GM19328 (cell line): ENCODE measurements at regions not wholly inside any gene's neighbourhood (a gene's known extent, or its start where the extent isn't known, plus 50 kb on each side); places are given as distances from the start of the nearest gene placed in this dataset.

ENCODE experiments used
- ATAC-seq: cut with Tn5 transposase; IDR thresholded peaks from one replicate; pipeline ENCODE4 v1.9.1; 2021; ENCODE audit warnings: mild to moderate bottlenecking, moderate library complexity; ENCODE audit not compliant: unreplicated experiment

DNA sequence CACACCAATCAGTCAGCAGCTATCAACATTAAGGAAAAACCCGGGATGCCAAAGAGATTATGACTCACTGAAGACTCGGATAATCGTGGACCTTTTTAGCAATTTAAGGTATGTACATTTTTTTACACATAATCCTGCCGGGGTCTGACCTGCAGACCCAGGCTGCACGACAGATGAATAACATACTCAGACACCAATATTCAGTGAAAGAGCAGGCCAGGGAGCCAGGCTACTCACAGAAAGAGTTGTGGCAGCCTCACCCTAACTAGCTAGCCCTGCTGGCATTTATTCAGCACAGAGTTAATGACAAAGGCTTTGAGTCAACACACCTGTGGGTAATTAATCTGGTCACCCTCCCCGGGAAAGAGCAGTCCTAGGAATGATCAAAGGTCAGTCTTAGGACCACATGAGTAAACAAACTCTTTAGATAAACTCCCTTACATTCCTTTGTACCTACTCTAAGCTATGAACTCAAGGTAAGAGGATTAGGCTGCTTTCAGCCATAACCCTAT is 727.5 kb downstream of the TBL1XR1 start:
- no peak for ATAC-seq

GRCh38 chr3:176463610-176464009 is 733.7 kb downstream of the TBL1XR1 start:
- no peak for ATAC-seq

DNA sequence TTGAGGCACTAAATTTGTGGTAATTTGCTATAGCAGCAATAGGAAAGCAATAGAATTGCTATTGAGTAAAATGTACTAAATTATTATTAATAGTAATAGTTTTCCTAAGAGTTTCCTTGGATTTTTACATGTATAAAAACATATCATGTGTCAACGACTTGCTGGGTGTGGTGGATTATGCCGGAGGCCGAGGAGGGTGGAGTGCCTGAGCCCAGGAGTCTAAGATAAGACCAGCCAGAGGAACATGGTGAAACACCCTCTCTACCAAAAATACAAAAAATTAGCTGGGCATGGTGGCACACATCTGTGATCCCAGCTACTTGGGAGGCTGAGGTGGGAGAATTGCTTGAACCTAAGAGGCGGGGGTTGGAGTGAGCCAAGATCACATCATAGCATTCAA is 749.9 kb downstream of the TBL1XR1 start:
- no peak for ATAC-seq

DNA sequence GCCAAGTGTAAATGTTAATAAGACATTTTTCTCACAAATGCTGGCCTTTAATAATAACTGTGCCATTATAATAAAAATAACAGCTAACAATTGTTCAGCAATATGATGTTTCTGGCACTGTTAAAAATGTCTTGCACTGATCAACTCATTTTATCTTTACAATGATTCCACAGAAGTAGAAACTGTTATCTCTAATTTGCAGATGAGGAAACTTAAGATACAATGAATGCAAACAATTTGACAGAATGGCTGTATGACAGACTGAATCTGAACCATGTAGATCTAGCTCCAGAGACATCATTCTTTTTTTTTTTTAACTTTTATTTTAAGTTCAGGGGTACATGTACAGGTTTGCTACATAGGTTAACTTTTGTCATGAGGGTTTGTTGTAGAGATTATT is 755.0 kb downstream of the TBL1XR1 start:
- ATAC-seq = no peak

DNA sequence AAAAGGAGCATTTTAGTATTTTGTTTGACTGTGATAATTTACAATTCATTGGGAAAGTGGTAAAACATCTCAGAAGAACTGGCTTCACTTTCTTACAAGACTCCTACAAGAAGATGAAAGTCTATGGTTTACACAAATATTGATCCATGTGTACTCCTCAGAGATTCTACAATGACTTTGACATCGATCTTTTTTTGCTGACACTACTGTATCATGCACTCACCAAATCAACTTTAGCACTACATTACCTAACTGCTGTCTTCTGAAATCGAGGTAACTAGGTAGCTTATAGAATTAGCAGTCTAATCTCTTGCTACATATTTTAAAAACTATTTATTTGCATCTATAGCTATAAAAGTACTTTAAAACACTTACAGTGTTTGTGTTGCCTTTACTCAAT is 757.6 kb downstream of the TBL1XR1 start:
- ATAC-seq = no peak

- ATAC-seq = no peak
These were observed 765.3 kb downstream of the TBL1XR1 start for GRCh38 chr3:176431991-176432390.

DNA sequence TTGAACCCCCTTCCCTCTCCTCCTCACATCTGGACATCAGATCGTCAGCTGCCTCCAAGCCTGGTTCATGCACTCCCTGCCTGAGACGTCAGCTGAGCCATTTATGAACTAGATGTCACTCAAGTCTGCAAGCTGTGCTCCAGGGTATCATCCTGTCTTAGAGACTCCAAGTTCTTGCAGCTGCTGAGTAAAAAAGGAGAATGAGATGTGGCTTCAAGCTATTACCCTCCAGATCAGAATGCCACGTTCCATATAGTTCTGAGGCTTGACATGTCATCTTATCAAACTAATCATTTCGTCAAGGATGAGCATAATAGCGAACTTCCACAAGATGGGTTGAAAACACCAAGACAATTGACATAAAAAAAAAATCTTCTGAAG is 766.3 kb downstream of the TBL1XR1 start:
- ATAC-seq = no peak

GRCh38 chr3:176430244-176431037 is 766.8 kb downstream of the TBL1XR1 start:
- ATAC-seq = no peak

GRCh38 chr3:176428552-176428951 is 768.7 kb downstream of the TBL1XR1 start:
- ATAC-seq = no peak

- no peak for ATAC-seq
These were observed 770.9 kb downstream of the TBL1XR1 start for GRCh38 chr3:176426371-176426770.

DNA sequence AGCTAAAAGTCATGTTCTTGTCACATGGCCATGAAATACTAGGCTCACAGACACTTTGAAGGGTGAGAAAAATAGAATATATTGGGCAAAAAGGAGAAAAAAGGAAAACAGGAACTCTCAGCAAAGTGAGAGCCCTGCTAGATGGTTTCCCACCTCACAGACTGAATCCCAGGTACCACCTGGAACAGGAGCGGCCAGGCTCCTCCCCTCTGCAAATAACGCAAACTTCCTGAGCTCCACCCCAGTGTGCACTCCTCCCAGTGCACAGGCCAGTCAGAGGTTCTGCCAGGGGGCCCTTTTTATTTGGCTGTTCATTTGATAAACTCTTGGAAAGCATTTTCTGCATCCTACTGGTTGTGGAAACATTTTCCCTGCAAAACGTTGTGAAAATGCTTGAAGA is 780.4 kb downstream of the TBL1XR1 start:
- no peak for ATAC-seq

DNA sequence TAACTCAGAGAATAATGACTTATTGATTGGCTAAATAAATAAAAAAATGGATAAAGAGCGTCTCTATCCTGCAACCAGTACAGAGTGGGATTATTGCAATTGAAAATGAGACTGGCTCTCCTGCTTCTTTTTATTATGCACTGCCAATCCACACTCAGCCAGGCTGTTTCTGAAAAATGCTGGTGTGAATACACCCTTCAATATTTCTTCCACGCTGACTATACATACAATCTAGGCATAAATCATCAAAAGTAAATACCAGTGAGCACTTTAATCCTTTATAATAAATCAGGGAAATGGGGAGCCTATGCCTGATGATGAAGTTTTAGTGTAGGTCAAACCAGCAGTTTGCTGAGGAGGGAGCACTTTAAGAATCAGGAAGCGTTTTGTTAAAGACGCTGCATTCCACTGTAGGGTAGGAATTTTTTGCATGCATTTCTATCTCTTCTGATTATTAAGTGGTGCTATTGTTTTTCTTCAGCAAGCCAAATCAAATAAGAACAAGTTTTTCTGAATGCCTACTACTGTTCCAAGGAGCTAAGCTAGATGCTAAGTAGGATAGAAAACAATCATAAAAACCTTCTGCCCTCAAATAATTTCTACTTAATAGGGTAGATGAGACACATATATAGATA is 781.5 kb downstream of the TBL1XR1 start:
- ATAC-seq = no peak

DNA sequence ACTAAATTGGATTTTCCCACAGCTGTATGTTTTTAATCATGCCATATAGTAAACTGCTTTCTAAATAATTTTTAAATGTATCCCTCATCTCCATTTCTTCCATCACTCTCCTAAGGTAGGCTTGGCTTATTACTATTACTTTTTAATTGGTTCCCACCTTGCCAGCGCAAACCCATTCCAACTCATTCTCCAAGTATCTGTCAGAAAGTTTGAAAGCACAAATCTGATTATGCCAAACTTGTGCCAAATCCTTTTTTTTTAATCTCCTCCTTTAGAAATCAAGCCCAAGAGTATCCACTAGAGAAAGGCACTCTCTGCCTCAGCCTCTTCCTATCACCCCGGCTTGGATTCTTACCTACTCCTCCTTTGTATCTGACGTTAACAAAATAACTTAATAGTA is 784.5 kb downstream of the TBL1XR1 start:
- no peak for ATAC-seq

DNA sequence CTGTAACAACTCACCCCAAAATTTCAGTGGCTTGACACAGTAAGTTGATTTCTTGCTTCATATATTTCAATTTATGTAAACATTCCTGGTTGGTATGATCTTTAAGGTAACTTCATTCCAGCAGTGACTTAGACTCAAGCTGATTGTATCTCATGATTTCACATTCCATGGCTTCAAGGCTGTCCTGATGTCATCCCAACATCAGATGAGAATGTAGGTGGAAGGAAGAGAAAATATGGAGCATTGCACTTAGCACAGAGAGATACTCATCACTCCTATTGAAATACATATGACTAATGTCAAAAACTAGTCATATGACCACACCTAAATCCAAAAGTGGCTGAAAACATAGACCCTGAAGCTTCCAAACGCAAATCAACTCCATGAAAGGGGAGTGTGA is 793.8 kb downstream of the TBL1XR1 start:
- no peak for ATAC-seq

- ATAC-seq = no peak
These were observed 796.1 kb downstream of the TBL1XR1 start for GRCh38 chr3:176401211-176401610.

DNA sequence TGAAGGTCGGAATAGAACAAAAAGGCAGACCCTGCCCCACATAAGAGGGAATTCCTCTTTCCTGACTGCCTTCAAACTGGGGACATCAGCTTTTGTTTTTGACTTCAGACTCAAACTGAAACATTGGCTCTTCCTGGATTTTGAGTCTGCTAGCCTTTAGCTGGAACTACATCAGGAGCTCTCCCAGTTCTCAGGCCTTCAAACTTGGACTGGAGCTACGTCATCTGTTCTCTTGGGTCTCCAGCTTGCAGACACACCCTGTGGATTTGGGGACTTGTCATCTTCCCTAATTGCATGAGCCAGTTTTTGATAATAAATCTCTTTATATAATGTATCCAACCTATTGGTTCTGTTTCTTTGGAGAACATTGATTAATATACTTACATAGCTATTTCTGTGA is 798.1 kb downstream of the TBL1XR1 start:
- ATAC-seq = no peak

DNA sequence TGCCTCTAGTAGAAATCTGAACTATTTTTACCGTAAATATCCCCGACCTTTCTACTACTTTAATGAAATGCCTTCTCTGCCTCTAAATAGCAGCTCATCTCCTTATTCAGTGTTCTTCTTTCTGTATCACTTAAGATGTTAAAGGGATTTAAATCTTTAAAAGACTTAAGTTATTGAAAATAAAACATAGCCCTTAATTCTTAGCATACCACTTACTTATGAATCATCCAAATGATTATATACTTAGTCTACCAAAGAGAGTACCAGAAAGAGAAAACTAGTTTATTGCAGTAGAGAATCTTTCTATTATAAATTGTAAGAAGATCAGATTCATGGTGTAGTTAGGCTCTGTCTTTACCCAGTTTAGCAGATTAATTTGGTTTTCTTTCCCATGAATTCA is 802.0 kb downstream of the TBL1XR1 start:
- no peak for ATAC-seq

DNA sequence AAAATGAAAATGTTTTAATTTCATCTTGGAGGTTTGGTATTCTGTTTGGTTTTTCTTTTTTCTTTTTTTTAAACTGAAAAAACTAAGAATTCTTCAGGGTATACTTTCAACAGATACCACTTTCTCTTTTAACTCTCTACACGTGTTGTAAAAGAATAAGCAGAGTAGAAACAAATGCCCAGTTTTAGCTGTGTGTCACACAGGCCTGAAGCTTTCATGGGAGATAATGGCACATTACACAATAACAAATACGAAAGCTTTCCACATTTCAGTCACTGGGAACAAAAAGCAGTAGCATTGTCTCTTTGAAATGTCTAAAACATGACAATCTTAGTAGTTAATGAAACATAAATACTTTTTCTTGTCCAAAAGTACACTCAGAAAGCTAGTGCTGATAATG is 818.5 kb downstream of the TBL1XR1 start:
- ATAC-seq = no peak

DNA sequence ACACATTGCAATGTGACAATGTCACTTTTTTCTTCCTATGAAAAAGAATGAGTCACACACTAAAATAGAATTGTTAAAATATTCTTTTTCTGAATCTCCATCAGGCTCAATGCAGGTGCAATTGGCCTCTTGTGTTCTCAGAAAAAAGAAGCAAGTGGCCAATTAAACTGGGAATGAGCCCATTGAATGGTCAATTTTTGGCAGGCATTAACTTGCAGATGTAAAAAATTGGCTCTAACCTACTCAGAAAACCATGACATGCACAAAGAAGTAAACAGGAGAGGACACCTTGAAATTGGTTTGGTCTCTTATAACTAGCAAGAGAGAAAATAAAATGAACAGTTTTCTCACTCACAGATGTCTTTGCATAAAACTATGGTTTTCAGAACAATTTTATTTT is 820.8 kb downstream of the TBL1XR1 start:
- ATAC-seq = no peak

- no peak for ATAC-seq
These were observed 821.8 kb downstream of the TBL1XR1 start for GRCh38 chr3:176375519-176375918.

- no peak for ATAC-seq
These were observed 835.0 kb downstream of the TBL1XR1 start for GRCh38 chr3:176362191-176362731.

DNA sequence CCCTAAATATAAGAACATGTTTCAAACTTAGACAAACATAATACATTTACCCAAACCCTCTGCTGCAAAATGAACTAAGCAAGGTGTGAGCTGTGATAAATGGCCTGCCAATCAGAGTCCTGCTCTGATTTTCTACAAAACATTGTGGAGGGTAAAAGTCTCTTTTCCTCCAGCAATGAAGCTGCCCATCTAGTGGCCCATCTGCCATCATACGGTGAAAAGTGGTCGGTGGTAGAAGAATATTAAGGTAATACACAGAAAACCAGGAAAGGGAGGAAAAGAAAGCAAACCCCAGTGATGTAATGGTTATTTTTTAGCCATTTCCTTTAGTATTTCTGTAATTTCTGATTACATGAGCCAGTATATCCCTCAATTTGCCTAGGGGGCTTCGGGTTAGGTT is 838.1 kb downstream of the TBL1XR1 start:
- ATAC-seq = no peak
